ENCODE measurements at regions not wholly inside any gene's neighbourhood (a gene's known extent, or its start where the extent isn't known, plus 50 kb on each side); places are given as distances from the start of the nearest gene placed in this dataset.

- no peak for DNase-seq (ENCODE audit: low read depth)
- no peak overlapping the region for H3K4me3 ChIP-seq (ENCODE audit: low read depth, low read length)
- TF ChIP-seq CTCF (IDR thresholded peaks at IDR 0.05; ENCODE audit: insufficient read depth, low read length), result no peak
These were observed 383.9 kb downstream of the SH3GL2 start for GRCh38 chr9:17962747-17963146.

GRCh38 chr9:17963498-17963897 lies 384.6 kb downstream of the SH3GL2 start:
- no peak for DNase-seq (ENCODE audit: low read depth)
- H3K4me3 ChIP-seq (ENCODE audit: low read depth, low read length), result no peak overlapping the region
- TF ChIP-seq CTCF (IDR thresholded peaks at IDR 0.05; ENCODE audit: insufficient read depth, low read length), result no peak

- DNase-seq (ENCODE audit: low read depth), result no peak
- H3K4me3 ChIP-seq (ENCODE audit: low read depth, low read length), result no peak overlapping the region
- TF ChIP-seq CTCF (IDR thresholded peaks at IDR 0.05; ENCODE audit: insufficient read depth, low read length), result no peak
These were observed 388.9 kb downstream of the SH3GL2 start for GRCh38 chr9:17967731-17968130.

- no peak overlapping the region for H3K4me3 ChIP-seq (ENCODE audit: low read depth, low read length)
- TF ChIP-seq CTCF (IDR thresholded peaks at IDR 0.05; ENCODE audit: insufficient read depth, low read length), result no peak
- no peak for DNase-seq (ENCODE audit: low read depth)
These were observed 390.4 kb downstream of the SH3GL2 start for GRCh38 chr9:17969232-17969631.

GRCh38 chr9:17970277-17970676 lies 391.4 kb downstream of the SH3GL2 start:
- DNase-seq (ENCODE audit: low read depth), result no peak
- no peak overlapping the region for H3K4me3 ChIP-seq (ENCODE audit: low read depth, low read length)
- no peak for TF ChIP-seq CTCF (IDR thresholded peaks at IDR 0.05; ENCODE audit: insufficient read depth, low read length)

- DNase-seq (ENCODE audit: low read depth), result no peak
- TF ChIP-seq CTCF (IDR thresholded peaks at IDR 0.05; ENCODE audit: insufficient read depth, low read length), result no peak
- no peak overlapping the region for H3K4me3 ChIP-seq (ENCODE audit: low read depth, low read length)
These were observed 399.9 kb downstream of the SH3GL2 start for GRCh38 chr9:17978773-17979172.

- TF ChIP-seq CTCF (IDR thresholded peaks at IDR 0.05; ENCODE audit: insufficient read depth, low read length), result no peak
- DNase-seq (ENCODE audit: low read depth), result no peak
- no peak overlapping the region for H3K4me3 ChIP-seq (ENCODE audit: low read depth, low read length)
These were observed 407.7 kb downstream of the SH3GL2 start for GRCh38 chr9:17986595-17986994.

Measured in fibroblast of the aortic adventitia (primary cell).